K562 (cell line): ENCODE measurements at regions not wholly inside any gene's neighbourhood (a gene's known extent, or its start where the extent isn't known, plus 50 kb on each side); places are given as distances from the start of the nearest gene placed in this dataset.

ENCODE experiments used
- GTF2F1 ChIP-seq: IDR thresholded peaks from 2 replicates; pipeline ENCODE4 v1.6.1; 2011; ENCODE audit warnings: low read depth, low read length, improper control_type of control experiment
- HEY1 ChIP-seq: fragments of 250-450 bp; sonication (Bioruptor Pico); IDR thresholded peaks from 2 replicates; pipeline ENCODE4 v1.5.0; 2020; ENCODE audit warnings: mild to moderate bottlenecking, moderate library complexity, borderline replicate concordance
- HMGXB4 ChIP-seq: sonication (generic); formaldehyde crosslinking; IDR thresholded peaks from 2 replicates; pipeline ENCODE4 v1.8.1; 2023; ENCODE audit warnings: mild to moderate bottlenecking, missing genetic modification reagents
- POLR2A ChIP-seq: fragments of 450-650 bp; conservative IDR thresholded peaks from 2 replicates; pipeline ENCODE4 v1.6.1; 2016
- RCOR1 ChIP-seq, 2 experiments: IDR thresholded peaks; 2 replicates each; pipeline ENCODE4 v1.6.1; 2012; ENCODE audit warnings: low read depth in 2 of 2, low read length in 2 of 2, borderline replicate concordance in 1 of 2, improper control_type of control experiment in 1 of 2
- SIRT6 ChIP-seq: IDR thresholded peaks from one replicate; pipeline ENCODE4 v1.6.1; 2012; ENCODE audit warnings: low read depth, mild to moderate bottlenecking, control low read depth, inconsistent platforms, low read length, moderate library complexity
- SRSF1 ChIP-seq: fragments of 200-400 bp; formaldehyde crosslinking; IDR thresholded peaks from 2 replicates; pipeline ENCODE4 v1.6.1; 2017; ENCODE audit warnings: mild to moderate bottlenecking, low read depth, low read length, moderate library complexity
- ZBTB9 ChIP-seq: fragments of 450-650 bp; formaldehyde crosslinking; IDR thresholded peaks from 2 replicates; pipeline ENCODE4 v1.4.0; 2020; ENCODE audit warnings: mild to moderate bottlenecking, moderate library complexity

DNA sequence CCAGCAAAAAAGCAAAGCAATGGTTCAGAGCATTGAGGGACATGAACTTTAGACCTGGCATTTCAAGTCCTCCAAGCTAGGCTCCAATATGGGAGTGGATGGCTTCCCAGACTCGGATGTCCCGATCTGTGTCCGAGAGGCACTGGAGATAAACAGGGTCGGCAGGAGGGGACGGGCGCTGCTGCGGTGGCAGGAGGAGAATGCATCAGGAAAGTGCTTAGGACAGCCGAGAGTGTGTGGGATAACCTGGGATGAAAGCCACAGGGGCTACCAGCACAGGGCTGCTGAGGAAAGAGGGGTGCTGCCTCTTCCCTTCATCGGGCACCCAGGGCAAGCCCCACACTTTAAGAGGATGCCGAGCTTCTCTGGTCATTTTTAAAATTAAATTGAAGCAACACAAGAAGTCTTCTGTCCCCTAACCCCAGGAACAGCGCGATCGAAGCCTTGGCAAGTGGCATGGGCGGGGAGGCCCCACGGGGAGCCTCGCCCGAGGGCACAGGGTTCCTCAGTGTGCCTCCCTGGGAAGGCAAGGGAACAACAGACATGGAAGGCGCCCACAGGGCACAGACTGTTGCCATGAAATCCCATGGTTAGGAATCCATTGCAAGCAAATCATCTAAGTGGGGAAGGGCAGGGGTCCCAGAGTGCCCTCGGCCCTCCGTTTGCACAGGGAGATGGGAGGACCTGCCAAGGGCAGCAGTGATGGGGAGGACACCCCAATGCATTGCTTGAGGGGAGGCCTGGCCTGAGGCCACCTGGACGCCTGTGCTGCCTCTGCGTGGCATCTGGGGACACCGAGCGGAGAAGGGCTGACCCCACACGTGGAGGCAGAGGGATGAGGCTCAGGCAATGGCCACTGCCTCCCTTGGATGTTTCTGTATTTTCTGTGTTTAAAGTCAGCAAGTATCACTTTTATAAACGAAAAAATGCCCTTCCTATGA lies 78.5 kb upstream of the GPC1 start:
- no peak for TF ChIP-seq RCOR1 (IDR thresholded peaks at IDR 0.05; ENCODE audit: borderline replicate concordance in 1 of 2, low read depth in 2 of 2, low read length in 2 of 2)
- TF ChIP-seq GTF2F1 = no peak
- no peak for TF ChIP-seq HMGXB4 (CRISPR knock-in tag)
- no peak for TF ChIP-seq HEY1
- TF ChIP-seq POLR2A = no peak
- no peak for TF ChIP-seq ZBTB9 (CRISPR knock-in tag)
- no peak for TF ChIP-seq SRSF1
- TF ChIP-seq SIRT6 = no peak
